NCI-H1694 (cell line): ENCODE measurements at regions not wholly inside any gene's neighbourhood (a gene's known extent, or its start where the extent isn't known, plus 50 kb on each side); places are given as distances from the start of the nearest gene placed in this dataset.

ENCODE experiments used
- DNase-seq: peaks from one replicate; lab custom pipeline; 2025; lab: John Stamatoyannopoulos, UW

GRCh38 chr6:6525933-6526332 is 62.6 kb upstream of the LY86 start:
- no peak for DNase-seq

- DNase-seq: no peak
Observed at GRCh38 chr6:6529275-6529674, 59.2 kb upstream of the LY86 start.

DNA sequence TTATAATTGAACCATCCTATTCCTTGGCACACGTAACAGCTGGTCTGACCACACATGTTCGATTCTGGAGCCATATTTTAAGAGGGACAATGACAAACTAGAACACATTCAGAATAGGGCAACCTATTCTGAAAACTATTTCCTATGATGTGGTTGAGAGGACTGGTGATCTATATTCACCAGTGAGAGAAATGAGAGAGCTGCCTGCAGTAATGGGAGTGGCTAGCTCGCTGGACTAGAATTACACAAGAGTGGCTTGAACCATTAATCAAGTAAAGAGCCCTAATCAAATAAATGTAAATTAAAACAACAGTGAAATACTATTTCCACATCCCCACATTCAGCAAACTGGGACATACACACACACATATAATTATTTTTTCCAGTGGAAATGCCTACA is 55.3 kb upstream of the LY86 start:
- DNase-seq: no peak

- no peak for DNase-seq
Observed at GRCh38 chr6:6534399-6534798, 54.1 kb upstream of the LY86 start.

DNA sequence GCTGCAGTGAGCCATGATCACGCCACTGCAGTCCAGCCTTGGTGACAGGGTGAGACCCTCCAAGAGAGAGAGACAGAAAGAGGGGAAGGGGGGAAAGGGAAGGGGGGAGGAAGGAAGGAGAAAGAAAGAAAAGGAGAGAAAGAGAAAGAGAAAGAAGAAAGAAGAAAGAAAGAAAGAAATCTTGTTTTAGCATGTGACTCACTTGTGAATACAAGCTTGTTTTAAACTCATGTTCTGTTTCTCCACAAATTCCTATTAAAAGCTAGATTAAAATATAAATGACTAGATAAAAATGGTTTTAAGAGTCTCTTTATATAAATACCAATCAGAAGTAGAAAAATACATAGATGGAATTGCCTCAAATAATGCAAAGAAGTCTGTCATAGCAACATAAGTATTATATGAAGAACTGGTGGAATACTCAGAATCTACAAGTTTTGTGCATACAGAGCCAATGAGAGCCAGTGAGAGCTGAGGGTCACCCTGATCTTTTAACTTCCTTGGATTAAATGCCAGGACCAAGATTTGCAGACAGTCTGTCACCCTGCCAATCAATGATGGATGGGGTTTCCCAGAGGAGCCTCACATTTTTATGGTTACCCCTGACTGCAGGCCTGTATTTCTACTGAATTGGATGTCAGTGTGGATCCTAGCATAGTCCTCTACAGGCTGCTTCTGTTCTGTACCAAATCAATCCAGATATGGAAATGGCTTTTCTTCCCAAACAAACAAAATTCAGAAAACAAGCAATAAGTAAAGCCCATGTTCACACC is 50.8 kb upstream of the LY86 start:
- DNase-seq: no peak

- no peak for DNase-seq
Observed at GRCh38 chr6:6538261-6538660, 50.3 kb upstream of the LY86 start.
